Transverse colon (tissue), 4 donors: ENCODE measurements at regions not wholly inside any gene's neighbourhood (a gene's known extent, or its start where the extent isn't known, plus 50 kb on each side); places are given as distances from the start of the nearest gene placed in this dataset.

ENCODE experiments used
- DNase-seq: peaks from one replicate; pipeline ENCODE4 v3.0.0-alpha.2; 2019
- H3K27ac ChIP-seq, 4 donors: fragments of 200-600 bp; sonication (generic); 2 replicates each; pipeline ENCODE4 v1.5.1; 2016 to 2018; ENCODE audit warnings: inconsistent platforms in 4 of 4
- H3K27me3 ChIP-seq: fragments of 200-600 bp; sonication (generic); 2 replicates; pipeline ENCODE4 v1.5.1; 2017; ENCODE audit warnings: inconsistent platforms
- H3K36me3 ChIP-seq, 4 donors: fragments of 200-600 bp; sonication (generic); 2 replicates each; pipeline ENCODE4 v1.5.1; 2017 to 2019; ENCODE audit warnings: inconsistent platforms in 4 of 4
- H3K4me1 ChIP-seq, 4 donors: fragments of 200-600 bp; sonication (generic); 2 replicates each; pipeline ENCODE4 v1.5.1; 2017 to 2020; ENCODE audit warnings: inconsistent platforms in 4 of 4
- H3K4me3 ChIP-seq, 4 donors: fragments of 200-600 bp; sonication (generic); 1 replicate in 1 of 4; 2 replicates in 3 of 4; pipeline versions ENCODE4 v1.5.1 to v1.6.1; 2017 to 2019; ENCODE audit warnings: inconsistent platforms in 4 of 4
- H3K9me3 ChIP-seq, 2 donors: fragments of 200-600 bp; sonication (generic); 2 replicates each; pipeline ENCODE4 v1.5.1; 2017 to 2019; ENCODE audit warnings: inconsistent platforms in 2 of 2
- CTCF ChIP-seq, 5 experiments: fragments of 200-600 bp in 3 of 5; fragments of 450-650 bp in 2 of 5; sonication (generic) in 3 of 5; IDR thresholded peaks; 1 replicate in 2 of 5; 2 replicates in 3 of 5; pipeline ENCODE4 v1.5.1; 2016 to 2017; ENCODE audit warnings: antibody characterized with exemption in 5 of 5, inconsistent platforms in 3 of 5, mild to moderate bottlenecking in 2 of 5, moderate library complexity in 1 of 5
- EP300 ChIP-seq: sonication (generic); formaldehyde crosslinking; IDR thresholded peaks from one replicate; pipeline ENCODE4 v1.6.1; 2017; ENCODE audit warnings: antibody characterized with exemption, low read depth
- POLR2A ChIP-seq: fragments of 450-650 bp; IDR thresholded peaks from one replicate; pipeline ENCODE4 v1.6.1; 2016; ENCODE audit warnings: antibody characterized with exemption, mild to moderate bottlenecking, moderate library complexity
- POLR2AphosphoS5 ChIP-seq, 3 donors: sonication (generic); formaldehyde crosslinking; IDR thresholded peaks; one replicate each; pipeline ENCODE4 v1.6.1; 2016; ENCODE audit warnings: antibody characterized with exemption in 3 of 3
- WGBS, 2 donors: methylation state at CpG; one replicate each; pipeline ENCODE4 v1.1.5; 2018; ENCODE audit warnings: low coverage in 1 of 2; 5-methylcytosine and 5-hydroxymethylcytosine counted together
- in situ Hi-C, 4 donors: fragments of 200-750 bp; cut with MboI; loops; one replicate each; pipeline versions ENCODE4 v1.15.0 to v1.15.1; 2017; ENCODE audit warnings: low sequenced_read_pairs in 3 of 4, low pct_ligation_motif_present in 1 of 4, low pct_unique_long_range_greater_than_20kb in 1 of 4
- intact Hi-C: fragments of 100-400 bp; cut with DNase I; formaldehyde crosslinking; loops from one replicate; pipeline ENCODE4 v1.15.1; 2023; ENCODE audit warnings: low total_unique reads

DNA sequence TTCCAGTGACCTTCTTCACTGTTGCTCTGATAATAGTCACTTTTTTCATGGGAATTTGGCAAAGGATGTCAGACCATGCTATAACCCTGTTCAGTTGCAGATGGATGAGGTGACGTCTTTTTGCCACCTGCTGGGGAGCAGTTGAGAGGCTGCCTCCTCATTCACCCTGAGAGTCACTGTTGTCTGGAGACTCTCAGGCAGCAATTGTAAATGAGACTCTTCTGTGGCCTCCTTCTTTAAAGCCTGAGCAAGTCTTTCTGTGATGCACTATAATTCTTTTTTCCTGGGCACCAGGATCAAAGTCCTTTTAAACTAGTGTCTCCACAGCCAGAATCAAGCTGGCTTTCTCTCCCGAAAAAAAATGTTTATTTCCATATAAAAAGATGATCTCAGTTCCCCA, 345.1 kb downstream of the ARL4A start:
- intact Hi-C loops (no loop called here), in situ Hi-C loops (no loop called here)
- Histone ChIP-seq H3K27me3 (no peaks in the 10 kb centered on the region), H3K27ac (no peak overlapping the region), H3K36me3 (no peaks in the 10 kb centered on the region), H3K4me3 (no peak overlapping the region), H3K9me3 (no peaks in the 10 kb centered on the region), H3K4me1 (peaks cover 0 to 21% (median 5%) of the 10 kb centered on the region in 4 donors)
- 26 to 32% methylated on average over 2 of the region's 2 CpGs for WGBS, 2 donors
- TF ChIP-seq CTCF (IDR thresholded peaks at IDR 0.05) (no peak), POLR2A (no peak)
- DNase-seq = no peak

GRCh38 chr7:13034693-13035092, 347.3 kb downstream of the ARL4A start:
- no peaks in the 10 kb centered on the region for H3K36me3 ChIP-seq
- H3K27me3 ChIP-seq = no peaks in the 10 kb centered on the region
- intact Hi-C loops (no loop called here), in situ Hi-C loops (no loop called here)
- DNase-seq = no peak
- peaks cover 0 to 21% (median 5%) of the 10 kb centered on the region in 4 donors for H3K4me1 ChIP-seq
- 100% methylated on average over 1 of the region's 1 CpG; no CpG with 5 or more reads in 1 of the 2 donors for WGBS, 2 donors
- TF ChIP-seq POLR2AphosphoS5 (IDR thresholded peaks at IDR 0.05) (no peak), CTCF (IDR thresholded peaks at IDR 0.05) (no peak), POLR2A (no peak), EP300 (no peak)
- H3K9me3 ChIP-seq = no peaks in the 10 kb centered on the region
- H3K27ac ChIP-seq = no peak overlapping the region
- no peak overlapping the region for H3K4me3 ChIP-seq

GRCh38 chr7:13035233-13035632, 347.8 kb downstream of the ARL4A start:
- H3K4me3 ChIP-seq = no peak overlapping the region
- intact Hi-C loops = no loop called here
- TF ChIP-seq POLR2AphosphoS5 (IDR thresholded peaks at IDR 0.05) = no peak
- no peak for TF ChIP-seq CTCF (IDR thresholded peaks at IDR 0.05)
- TF ChIP-seq POLR2A = no peak
- TF ChIP-seq EP300 = no peak
- no peak for DNase-seq
- no peaks in the 10 kb centered on the region for H3K27me3 ChIP-seq
- H3K36me3 ChIP-seq = no peaks in the 10 kb centered on the region
- in situ Hi-C loops = no loop called here
- H3K9me3 ChIP-seq = no peaks in the 10 kb centered on the region
- H3K27ac ChIP-seq = no peak overlapping the region
- H3K4me1 ChIP-seq = peaks cover 0 to 21% (median 5%) of the 10 kb centered on the region in 4 donors
- 79 to 83% methylated on average over 2 to 4 of the region's 4 CpGs for WGBS, 2 donors

DNA sequence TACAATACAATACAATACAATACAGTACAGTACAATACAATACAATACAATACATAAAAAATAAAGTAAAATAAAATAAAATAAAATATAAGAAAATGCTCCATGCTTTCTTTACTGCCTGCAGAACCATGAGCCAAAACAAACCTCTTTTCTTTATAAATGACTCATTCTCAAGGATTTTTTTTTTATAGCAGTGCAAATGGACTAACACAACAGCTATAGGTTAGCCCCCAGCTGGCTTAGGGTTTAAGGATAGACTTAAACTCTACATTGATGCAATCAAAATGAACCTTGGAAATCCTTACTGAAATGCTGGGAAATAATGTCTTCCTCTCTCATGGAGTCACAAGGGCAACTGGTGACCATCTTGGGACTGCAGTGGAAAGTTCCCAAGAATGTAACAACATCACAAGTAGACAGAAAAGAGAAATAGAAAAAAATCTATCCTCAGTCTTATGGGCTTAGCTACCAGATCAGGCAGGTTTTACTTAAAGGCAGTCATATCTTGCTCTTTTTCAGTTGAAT, 348.9 kb downstream of the ARL4A start:
- TF ChIP-seq POLR2A = no peak
- Histone ChIP-seq H3K9me3 (no peaks in the 10 kb centered on the region), H3K27me3 (no peaks in the 10 kb centered on the region), H3K27ac (no peak overlapping the region), H3K36me3 (no peaks in the 10 kb centered on the region), H3K4me1 (peaks cover 0 to 21% (median 5%) of the 10 kb centered on the region in 4 donors), H3K4me3 (no peak overlapping the region)
- intact Hi-C loops = no loop called here
- DNase-seq = no peak
- in situ Hi-C loops = no loop called here

GRCh38 chr7:13037216-13037615, 349.8 kb downstream of the ARL4A start:
- Histone ChIP-seq H3K36me3 (no peaks in the 10 kb centered on the region), H3K27me3 (no peaks in the 10 kb centered on the region), H3K4me3 (no peak overlapping the region), H3K9me3 (no peaks in the 10 kb centered on the region), H3K27ac (no peak overlapping the region), H3K4me1 (peaks cover 0 to 19% (median 5%) of the 10 kb centered on the region in 4 donors)
- DNase-seq = no peak
- 20 to 23% methylated on average over 1 of the region's 1 CpG for WGBS, 2 donors
- intact Hi-C loops = no loop called here
- TF ChIP-seq POLR2AphosphoS5 (IDR thresholded peaks at IDR 0.05) (no peak), EP300 (no peak), CTCF (IDR thresholded peaks at IDR 0.05) (no peak), POLR2A (no peak)
- in situ Hi-C loops = no loop called here
